GM12878 (cell line): ENCODE measurements at regions not wholly inside any gene's neighbourhood (a gene's known extent, or its start where the extent isn't known, plus 50 kb on each side); places are given as distances from the start of the nearest gene placed in this dataset.

Experiments
- ATAC-seq: fragments of 200-7000 bp; cut with Tn5 transposase; 3 replicates; pipeline ENCODE4 v1.9.1; 2020; ENCODE audit warnings: mild to moderate bottlenecking, moderate library complexity
- BruUV-seq: library from RNA; stranded (reverse); fragments of 400-500 nt; replicated peaks from 2 replicates; lab custom pipeline; 2021; lab: Mats Ljungman, UMichigan
- CTCF ChIA-PET: fragments of 300-600 bp; sonication (Branson Sonifier 250); formaldehyde crosslinking; extraction: SDS; loops from one replicate; lab custom pipeline; 2021; ENCODE audit warnings: inconsistent platforms; lab: Yijun Ruan, JAX
- POLR2A ChIA-PET: fragments of 350-600 bp; formaldehyde crosslinking; extraction: SDS; loops from one replicate; lab custom pipeline; 2021; ENCODE audit warnings: inconsistent platforms; lab: Charles Lee
- RAD21 ChIA-PET: fragments of 300-600 bp; sonication (Branson Sonifier 250); formaldehyde crosslinking; loops from one replicate; lab custom pipeline; 2023; ENCODE audit warnings: antibody characterized with exemption; ENCODE audit not compliant: unreplicated experiment; lab: Charles Lee
- SMC1A ChIA-PET: fragments of 300-600 bp; sonication (Branson Sonifier 250); formaldehyde crosslinking; loops from one replicate; lab custom pipeline; 2023; ENCODE audit not compliant: unreplicated experiment, uncharacterized antibody; lab: Charles Lee
- DNase-seq: peaks from one replicate; pipeline ENCODE4 v3.0.0-alpha.2; 2011; ENCODE audit warnings: low read depth, low spot score
- FAIRE-seq: peaks from 3 replicates; lab custom pipeline; 2011; peaks lifted over from hg19 to GRCh38; lab: Jason Lieb, UNC
- H2AFZ ChIP-seq: 2 replicates; pipeline ENCODE4 v1.6.0; 2011; ENCODE audit warnings: low read depth, low read length, control low read depth; ENCODE audit not compliant: control insufficient read depth
- H3K27ac ChIP-seq: 2 replicates; pipeline ENCODE4 v1.5.1; 2011; ENCODE audit warnings: control low read depth; ENCODE audit not compliant: control insufficient read depth, insufficient read depth
- H3K27me3 ChIP-seq, 2 experiments: replicated peaks in 1 of 2; 2 replicates each; pipeline versions ENCODE4 v1.6.0 to v1.6.1; 2011; ENCODE audit warnings: low read length in 1 of 2; ENCODE audit not compliant: control insufficient read depth in 2 of 2, insufficient read depth in 2 of 2
- H3K36me3 ChIP-seq, 2 experiments: 2 replicates each; pipeline ENCODE4 v1.5.1; 2011; ENCODE audit warnings: low read length in 1 of 2; ENCODE audit not compliant: control insufficient read depth in 2 of 2, insufficient read depth in 2 of 2
- H3K4me1 ChIP-seq: 2 replicates; pipeline ENCODE4 v1.6.1; 2011; ENCODE audit warnings: mild to moderate bottlenecking, low read length, moderate library complexity, mixed read lengths; ENCODE audit not compliant: control insufficient read depth, insufficient read depth
- H3K4me2 ChIP-seq: 2 replicates; pipeline ENCODE4 v1.6.0; 2011; ENCODE audit warnings: control low read depth; ENCODE audit not compliant: control insufficient read depth, insufficient read depth
- H3K4me3 ChIP-seq: fragments of 200-600 bp; sonication (generic); 2 replicates; pipeline ENCODE4 v1.5.1; 2016
- H3K79me2 ChIP-seq: 2 replicates; pipeline ENCODE4 v1.6.0; 2011; ENCODE audit warnings: low read length; ENCODE audit not compliant: control insufficient read depth, insufficient read depth
- H3K9ac ChIP-seq: 2 replicates; pipeline ENCODE4 v1.8.0; 2011; ENCODE audit warnings: low read length, control low read depth, mixed read lengths; ENCODE audit not compliant: control insufficient read depth, insufficient read depth
- H3K9me3 ChIP-seq: replicated peaks from 3 replicates; pipeline ENCODE4 v1.5.1; 2011; ENCODE audit warnings: mild to moderate bottlenecking, low read length; ENCODE audit not compliant: control insufficient read depth, insufficient read depth
- H4K20me1 ChIP-seq: 2 replicates; pipeline ENCODE4 v1.6.0; 2011; ENCODE audit not compliant: control insufficient read depth, insufficient read depth
- ASH2L ChIP-seq: fragments of 300-600, 200-600 bp; sonication (generic); IDR thresholded peaks from 2 replicates; pipeline ENCODE4 v1.6.1; 2017; ENCODE audit warnings: low read depth, mild to moderate bottlenecking, borderline replicate concordance
- BMI1 ChIP-seq: fragments of 450-650 bp; IDR thresholded peaks from 2 replicates; pipeline ENCODE4 v1.6.1; 2016; ENCODE audit warnings: mild to moderate bottlenecking, moderate library complexity, borderline replicate concordance
- CEBPB ChIP-seq, 2 experiments: fragments of 150-350 bp in 1 of 2; IDR thresholded peaks; 2 replicates each; pipeline ENCODE4 v1.6.1; 2012 to 2014; ENCODE audit warnings: low read depth in 2 of 2, low read length in 2 of 2, borderline replicate concordance in 1 of 2, inconsistent platforms in 1 of 2
- FOXM1 ChIP-seq: IDR thresholded peaks from 2 replicates; pipeline ENCODE4 v1.6.1; 2012; ENCODE audit warnings: low read depth, mild to moderate bottlenecking, inconsistent platforms, low read length, moderate library complexity
- GATAD2B ChIP-seq: fragments of 450-650 bp; conservative IDR thresholded peaks from 2 replicates; pipeline ENCODE4 v1.6.1; 2017; ENCODE audit warnings: low read depth, mild to moderate bottlenecking, moderate library complexity
- IKZF1 ChIP-seq: fragments of 450-650 bp; conservative IDR thresholded peaks from 2 replicates; pipeline ENCODE4 v1.6.1; 2017; ENCODE audit warnings: antibody characterized with exemption, mild to moderate bottlenecking
- NFXL1 ChIP-seq: fragments of 450-650 bp; IDR thresholded peaks from 2 replicates; pipeline ENCODE4 v1.6.1; 2017; ENCODE audit warnings: antibody characterized with exemption, mild to moderate bottlenecking, borderline replicate concordance
- NFYB ChIP-seq: IDR thresholded peaks from 2 replicates; pipeline ENCODE4 v1.6.1; 2011; ENCODE audit warnings: low read depth, mild to moderate bottlenecking, low read length, improper control_type of control experiment, moderate library complexity; ENCODE audit not compliant: insufficient read depth
- POU2F2 ChIP-seq: IDR thresholded peaks from 3 replicates; pipeline ENCODE4 v1.6.1; 2011; ENCODE audit warnings: low read depth, mild to moderate bottlenecking, low read length, borderline replicate concordance
- RELA ChIP-seq: fragments of 450-650 bp; IDR thresholded peaks from 2 replicates; pipeline ENCODE4 v1.8.0; 2014; ENCODE audit warnings: borderline replicate concordance; ENCODE audit not compliant: partially characterized antibody
- SMARCA5 ChIP-seq: fragments of 450-650 bp; IDR thresholded peaks from 2 replicates; pipeline ENCODE4 v1.6.1; 2017; ENCODE audit warnings: mild to moderate bottlenecking
- SREBF2 ChIP-seq: IDR thresholded peaks from 2 replicates; pipeline ENCODE4 v1.6.1; 2012; ENCODE audit warnings: mild to moderate bottlenecking, low read length
- STAT3 ChIP-seq: IDR thresholded peaks from 2 replicates; pipeline ENCODE4 v1.6.1; 2011; ENCODE audit warnings: low read depth, low read length, improper control_type of control experiment
- WGBS: methylation state at CpG from one replicate; pipeline ENCODE4 v1.1.6; 2016; ENCODE audit warnings: low lambda C conversion rate; ENCODE audit not compliant: insufficient replicate concordance, insufficient coverage; ENCODE audit errors: missing lambda C conversion rate; 5-methylcytosine and 5-hydroxymethylcytosine counted together
- in situ Hi-C: fragments of 300-500 bp; cut with MboI; formaldehyde crosslinking; loops from 9 replicates; pipeline ENCODE4 v1.14.3; 2018; ENCODE audit warnings: mixed read lengths
- intact Hi-C: fragments of 100-400 bp; cut with micrococcal nuclease; formaldehyde crosslinking; loops from one replicate; pipeline ENCODE4 v1.14.2; 2022; ENCODE audit not compliant: unreplicated experiment
- TF ChIP-seq, protein P1 (sequence below): IDR thresholded peaks from 2 replicates; pipeline ENCODE4 v1.6.1; 2011; ENCODE audit warnings: mild to moderate bottlenecking, low read depth, low read length, moderate library complexity; ENCODE audit not compliant: insufficient replicate concordance
- TF ChIP-seq, protein P2 (sequence below): IDR thresholded peaks from 2 replicates; pipeline ENCODE4 v1.6.1; 2012; ENCODE audit warnings: low read depth, low read length, improper control_type of control experiment
- TF ChIP-seq, protein P3 (sequence below): fragments of 450-650 bp; IDR thresholded peaks from 2 replicates; pipeline ENCODE4 v1.6.1; 2016; ENCODE audit warnings: mild to moderate bottlenecking, moderate library complexity, borderline replicate concordance

DNA sequence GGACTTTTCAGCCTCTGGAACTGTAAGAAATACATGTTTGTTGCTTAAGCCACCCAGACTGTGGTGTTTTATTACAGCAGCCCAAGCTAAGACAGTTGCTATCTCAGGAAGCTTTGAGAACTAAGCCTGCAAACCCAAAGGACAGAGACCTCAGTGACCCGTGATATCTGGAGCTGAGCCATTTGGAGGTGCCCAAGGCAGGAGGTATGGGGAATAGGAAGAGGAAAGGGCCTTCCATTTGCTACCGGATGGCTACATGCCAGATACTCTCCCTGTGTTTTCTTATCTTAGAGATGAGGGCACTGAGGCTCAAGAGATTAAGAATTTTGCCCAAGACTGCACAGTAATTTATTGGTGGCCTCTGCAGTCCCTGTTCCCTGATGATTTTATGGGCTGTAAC is 622.1 kb upstream of the CDH5 start:
- H3K27ac ChIP-seq: no peak overlapping the region

More for the DNA sequence above, 622.1 kb upstream of the CDH5 start:
- H3K36me3 ChIP-seq: no peaks in the 10 kb centered on the region
- BruUV-seq: no TSS peak
- H3K9ac ChIP-seq: no peak overlapping the region
- no peaks in the 10 kb centered on the region for H3K4me1 ChIP-seq
- no peak overlapping the region for H2AFZ ChIP-seq
- H4K20me1 ChIP-seq: no peaks in the 10 kb centered on the region
- H3K9me3 ChIP-seq: no peaks in the 10 kb centered on the region
- 0% methylated on average over 2 of the region's 2 CpGs for WGBS
- TF ChIP-seq ASH2L (no peak), RELA (no peak), CEBPB (IDR thresholded peaks at IDR 0.05; ENCODE audit: borderline replicate concordance in 1 of 2, low read depth in 2 of 2, low read length in 2 of 2) (no peak), POU2F2 (no peak), SMARCA5 (no peak), NFXL1 (no peak), FOXM1 (no peak), GATAD2B (no peak), NFYB (no peak), IKZF1 (no peak), STAT3 (no peak), BMI1 (no peak), SREBF2 (no peak)
- TF ChIP-seq, protein P1, sequence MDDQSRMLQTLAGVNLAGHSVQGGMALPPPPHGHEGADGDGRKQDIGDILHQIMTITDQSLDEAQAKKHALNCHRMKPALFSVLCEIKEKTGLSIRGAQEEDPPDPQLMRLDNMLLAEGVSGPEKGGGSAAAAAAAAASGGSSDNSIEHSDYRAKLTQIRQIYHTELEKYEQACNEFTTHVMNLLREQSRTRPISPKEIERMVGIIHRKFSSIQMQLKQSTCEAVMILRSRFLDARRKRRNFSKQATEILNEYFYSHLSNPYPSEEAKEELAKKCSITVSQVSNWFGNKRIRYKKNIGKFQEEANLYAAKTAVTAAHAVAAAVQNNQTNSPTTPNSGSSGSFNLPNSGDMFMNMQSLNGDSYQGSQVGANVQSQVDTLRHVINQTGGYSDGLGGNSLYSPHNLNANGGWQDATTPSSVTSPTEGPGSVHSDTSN: no peak
- TF ChIP-seq, protein P2, sequence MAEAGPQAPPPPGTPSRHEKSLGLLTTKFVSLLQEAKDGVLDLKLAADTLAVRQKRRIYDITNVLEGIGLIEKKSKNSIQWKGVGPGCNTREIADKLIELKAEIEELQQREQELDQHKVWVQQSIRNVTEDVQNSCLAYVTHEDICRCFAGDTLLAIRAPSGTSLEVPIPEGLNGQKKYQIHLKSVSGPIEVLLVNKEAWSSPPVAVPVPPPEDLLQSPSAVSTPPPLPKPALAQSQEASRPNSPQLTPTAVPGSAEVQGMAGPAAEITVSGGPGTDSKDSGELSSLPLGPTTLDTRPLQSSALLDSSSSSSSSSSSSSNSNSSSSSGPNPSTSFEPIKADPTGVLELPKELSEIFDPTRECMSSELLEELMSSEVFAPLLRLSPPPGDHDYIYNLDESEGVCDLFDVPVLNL: no peak
- TF ChIP-seq, protein P3, sequence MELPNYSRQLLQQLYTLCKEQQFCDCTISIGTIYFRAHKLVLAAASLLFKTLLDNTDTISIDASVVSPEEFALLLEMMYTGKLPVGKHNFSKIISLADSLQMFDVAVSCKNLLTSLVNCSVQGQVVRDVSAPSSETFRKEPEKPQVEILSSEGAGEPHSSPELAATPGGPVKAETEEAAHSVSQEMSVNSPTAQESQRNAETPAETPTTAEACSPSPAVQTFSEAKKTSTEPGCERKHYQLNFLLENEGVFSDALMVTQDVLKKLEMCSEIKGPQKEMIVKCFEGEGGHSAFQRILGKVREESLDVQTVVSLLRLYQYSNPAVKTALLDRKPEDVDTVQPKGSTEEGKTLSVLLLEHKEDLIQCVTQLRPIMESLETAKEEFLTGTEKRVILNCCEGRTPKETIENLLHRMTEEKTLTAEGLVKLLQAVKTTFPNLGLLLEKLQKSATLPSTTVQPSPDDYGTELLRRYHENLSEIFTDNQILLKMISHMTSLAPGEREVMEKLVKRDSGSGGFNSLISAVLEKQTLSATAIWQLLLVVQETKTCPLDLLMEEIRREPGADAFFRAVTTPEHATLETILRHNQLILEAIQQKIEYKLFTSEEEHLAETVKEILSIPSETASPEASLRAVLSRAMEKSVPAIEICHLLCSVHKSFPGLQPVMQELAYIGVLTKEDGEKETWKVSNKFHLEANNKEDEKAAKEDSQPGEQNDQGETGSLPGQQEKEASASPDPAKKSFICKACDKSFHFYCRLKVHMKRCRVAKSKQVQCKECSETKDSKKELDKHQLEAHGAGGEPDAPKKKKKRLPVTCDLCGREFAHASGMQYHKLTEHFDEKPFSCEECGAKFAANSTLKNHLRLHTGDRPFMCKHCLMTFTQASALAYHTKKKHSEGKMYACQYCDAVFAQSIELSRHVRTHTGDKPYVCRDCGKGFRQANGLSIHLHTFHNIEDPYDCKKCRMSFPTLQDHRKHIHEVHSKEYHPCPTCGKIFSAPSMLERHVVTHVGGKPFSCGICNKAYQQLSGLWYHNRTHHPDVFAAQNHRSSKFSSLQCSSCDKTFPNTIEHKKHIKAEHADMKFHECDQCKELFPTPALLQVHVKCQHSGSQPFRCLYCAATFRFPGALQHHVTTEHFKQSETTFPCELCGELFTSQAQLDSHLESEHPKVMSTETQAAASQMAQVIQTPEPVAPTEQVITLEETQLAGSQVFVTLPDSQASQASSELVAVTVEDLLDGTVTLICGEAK: no peak
- H3K4me2 ChIP-seq: no peak overlapping the region
- ATAC-seq: no peak
- no peaks in the 10 kb centered on the region for H3K79me2 ChIP-seq
- ChIA-PET CTCF (no interaction called here), POLR2A (no interaction called here), SMC1A (no interaction called here), RAD21 (no interaction called here)
- intact Hi-C loops: no loop called here
- no peaks in the 10 kb centered on the region for H3K27me3 ChIP-seq
- in situ Hi-C loops: no loop called here
- no peak for DNase-seq
- H3K4me3 ChIP-seq: no peak overlapping the region
- FAIRE-seq: no peak
